Breast epithelium (tissue), 4 donors: ENCODE measurements at regions not wholly inside any gene's neighbourhood (a gene's known extent, or its start where the extent isn't known, plus 50 kb on each side); places are given as distances from the start of the nearest gene placed in this dataset.

Experiments
- DNase-seq, 2 donors: peaks; one replicate each; pipeline ENCODE4 v3.0.0-alpha.2; 2019; ENCODE audit warnings: low spot score in 2 of 2
- H3K27ac ChIP-seq, 2 donors: fragments of 200-600 bp; sonication (generic) in 1 of 2; one replicate each; pipeline ENCODE4 v1.5.1; 2016 to 2019; ENCODE audit warnings: mild to moderate bottlenecking in 1 of 2
- H3K27me3 ChIP-seq, 2 donors: fragments of 200-600 bp; sonication (generic) in 1 of 2; one replicate each; pipeline versions ENCODE4 v1.5.1 to v1.6.0; 2017 to 2019; ENCODE audit warnings: control low read depth in 1 of 2, mild to moderate bottlenecking in 1 of 2
- H3K36me3 ChIP-seq: fragments of 200-600 bp; one replicate; pipeline ENCODE4 v1.5.1; 2019
- H3K4me1 ChIP-seq, 2 donors: fragments of 200-600 bp; sonication (generic); one replicate each; pipeline ENCODE4 v1.5.1; 2016 to 2019; ENCODE audit warnings: control low read depth in 1 of 2
- H3K4me3 ChIP-seq, 3 donors: fragments of 200-600 bp; sonication (generic); 1 replicate in 2 of 3; 2 replicates in 1 of 3; pipeline ENCODE4 v1.5.1; 2016 to 2019; ENCODE audit warnings: mild to moderate bottlenecking in 3 of 3, moderate library complexity in 2 of 3
- H3K9me3 ChIP-seq, 2 donors: fragments of 200-600 bp; sonication (generic) in 1 of 2; one replicate each; pipeline ENCODE4 v1.5.1; 2016 to 2019; ENCODE audit warnings: control low read depth in 1 of 2
- POLR2A ChIP-seq: fragments of 450-650 bp; IDR thresholded peaks from one replicate; pipeline ENCODE4 v1.6.1; 2016; ENCODE audit warnings: antibody characterized with exemption, mild to moderate bottlenecking, moderate library complexity
- POLR2AphosphoS5 ChIP-seq, 3 donors: sonication (generic); formaldehyde crosslinking; IDR thresholded peaks; one replicate each; pipeline ENCODE4 v1.6.1; 2017; ENCODE audit warnings: antibody characterized with exemption in 3 of 3
- intact Hi-C: fragments of 100-400 bp; cut with DNase I; formaldehyde crosslinking; loops from one replicate; pipeline ENCODE4 v1.15.1; 2023; ENCODE audit warnings: low total_unique reads
- TF ChIP-seq, protein P1 (sequence below), 3 donors: fragments of 450-650 bp; IDR thresholded peaks; one replicate each; pipeline ENCODE4 v1.5.1; 2016 to 2017; ENCODE audit warnings: antibody characterized with exemption in 3 of 3, mild to moderate bottlenecking in 3 of 3, moderate library complexity in 3 of 3

DNA sequence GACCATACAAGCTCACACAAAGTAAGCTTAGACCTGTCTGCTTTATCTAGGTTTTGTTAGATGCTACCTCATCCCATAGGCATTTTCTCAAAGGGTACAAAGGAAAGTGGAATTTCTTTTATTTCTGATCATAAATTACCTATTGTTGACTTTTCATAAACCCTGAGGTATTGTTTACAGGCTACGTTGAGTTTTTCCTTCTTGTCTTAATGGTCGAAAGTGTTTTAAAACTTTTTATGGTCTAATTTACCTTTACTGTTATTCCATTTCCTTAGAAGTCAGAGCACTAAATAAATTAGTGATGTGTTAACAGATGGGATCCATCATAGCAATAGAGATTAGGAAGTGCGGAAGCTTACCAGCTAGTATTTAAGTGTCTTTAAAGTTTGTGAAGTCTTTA, 159.2 kb upstream of the GABRA2 start:
- no peak for DNase-seq
- no peaks in the 10 kb centered on the region for H3K4me1 ChIP-seq
- H3K4me3 ChIP-seq = no peak overlapping the region
- no peak overlapping the region for H3K27ac ChIP-seq
- TF ChIP-seq, protein P1, sequence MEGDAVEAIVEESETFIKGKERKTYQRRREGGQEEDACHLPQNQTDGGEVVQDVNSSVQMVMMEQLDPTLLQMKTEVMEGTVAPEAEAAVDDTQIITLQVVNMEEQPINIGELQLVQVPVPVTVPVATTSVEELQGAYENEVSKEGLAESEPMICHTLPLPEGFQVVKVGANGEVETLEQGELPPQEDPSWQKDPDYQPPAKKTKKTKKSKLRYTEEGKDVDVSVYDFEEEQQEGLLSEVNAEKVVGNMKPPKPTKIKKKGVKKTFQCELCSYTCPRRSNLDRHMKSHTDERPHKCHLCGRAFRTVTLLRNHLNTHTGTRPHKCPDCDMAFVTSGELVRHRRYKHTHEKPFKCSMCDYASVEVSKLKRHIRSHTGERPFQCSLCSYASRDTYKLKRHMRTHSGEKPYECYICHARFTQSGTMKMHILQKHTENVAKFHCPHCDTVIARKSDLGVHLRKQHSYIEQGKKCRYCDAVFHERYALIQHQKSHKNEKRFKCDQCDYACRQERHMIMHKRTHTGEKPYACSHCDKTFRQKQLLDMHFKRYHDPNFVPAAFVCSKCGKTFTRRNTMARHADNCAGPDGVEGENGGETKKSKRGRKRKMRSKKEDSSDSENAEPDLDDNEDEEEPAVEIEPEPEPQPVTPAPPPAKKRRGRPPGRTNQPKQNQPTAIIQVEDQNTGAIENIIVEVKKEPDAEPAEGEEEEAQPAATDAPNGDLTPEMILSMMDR (IDR thresholded peaks at IDR 0.05) = no peak
- TF ChIP-seq POLR2A (no peak), POLR2AphosphoS5 (IDR thresholded peaks at IDR 0.05) (no peak)
- no peaks in the 10 kb centered on the region for H3K27me3 ChIP-seq
- no peaks in the 10 kb centered on the region for H3K9me3 ChIP-seq
- H3K36me3 ChIP-seq = no peaks in the 10 kb centered on the region
- intact Hi-C loops = no loop called here

DNA sequence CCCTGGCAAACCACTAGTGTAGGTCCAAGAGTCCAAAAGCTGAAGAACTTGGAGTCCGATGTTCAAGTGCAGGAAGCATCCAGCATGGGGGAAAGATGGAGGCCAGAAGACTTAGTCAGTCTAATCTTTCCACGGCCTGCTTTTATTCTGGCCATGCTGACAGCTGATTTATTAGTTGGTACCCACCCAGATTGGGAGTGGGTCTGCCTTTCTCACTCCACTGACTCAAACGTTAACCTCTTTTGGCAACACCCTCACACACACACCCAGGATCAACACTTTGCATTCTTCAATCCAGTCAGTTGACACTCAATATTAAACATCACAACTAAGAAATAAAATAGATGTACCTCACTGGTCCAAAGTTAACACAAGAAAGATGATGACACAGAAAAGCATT, 134.8 kb upstream of the GABRA2 start:
- Histone ChIP-seq H3K36me3 (no peaks in the 10 kb centered on the region), H3K27me3 (no peaks in the 10 kb centered on the region), H3K9me3 (peaks cover 0 to 4% of the 10 kb centered on the region in 2 donors), H3K4me1 (no peaks in the 10 kb centered on the region), H3K4me3 (no peak overlapping the region), H3K27ac (no peak overlapping the region)
- no peak for DNase-seq
- TF ChIP-seq POLR2A = no peak
- TF ChIP-seq POLR2AphosphoS5 (IDR thresholded peaks at IDR 0.05) = no peak
- TF ChIP-seq, protein P1 (IDR thresholded peaks at IDR 0.05) = no peak
- intact Hi-C loops = no loop called here

DNA sequence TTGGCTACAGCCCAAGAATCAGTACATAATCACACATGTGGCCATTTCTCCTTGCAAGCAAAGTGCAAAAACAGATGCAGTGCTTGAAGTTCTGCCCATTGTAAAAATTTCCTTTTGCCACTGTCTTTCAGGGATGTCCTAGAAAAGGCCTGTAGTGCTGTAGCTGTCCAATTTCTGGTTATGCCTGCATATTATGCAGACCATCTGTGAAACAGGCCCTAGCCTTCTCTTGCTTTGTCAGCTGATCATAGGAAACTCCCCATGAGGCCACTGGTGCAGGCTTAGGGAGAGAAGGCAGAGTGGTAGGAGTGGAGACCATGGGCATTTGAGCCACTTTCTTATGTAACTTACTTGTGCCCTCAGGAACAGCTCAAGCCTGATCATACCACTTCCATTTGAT, 130.4 kb upstream of the GABRA2 start:
- Histone ChIP-seq H3K27ac (no peak overlapping the region), H3K9me3 (peaks cover 0 to 4% of the 10 kb centered on the region in 2 donors), H3K4me3 (no peak overlapping the region), H3K4me1 (no peaks in the 10 kb centered on the region), H3K27me3 (no peaks in the 10 kb centered on the region), H3K36me3 (no peaks in the 10 kb centered on the region)
- DNase-seq = no peak
- intact Hi-C loops = no loop called here
- TF ChIP-seq, protein P1 (IDR thresholded peaks at IDR 0.05) = no peak
- TF ChIP-seq POLR2AphosphoS5 (IDR thresholded peaks at IDR 0.05) (no peak), POLR2A (no peak)

DNA sequence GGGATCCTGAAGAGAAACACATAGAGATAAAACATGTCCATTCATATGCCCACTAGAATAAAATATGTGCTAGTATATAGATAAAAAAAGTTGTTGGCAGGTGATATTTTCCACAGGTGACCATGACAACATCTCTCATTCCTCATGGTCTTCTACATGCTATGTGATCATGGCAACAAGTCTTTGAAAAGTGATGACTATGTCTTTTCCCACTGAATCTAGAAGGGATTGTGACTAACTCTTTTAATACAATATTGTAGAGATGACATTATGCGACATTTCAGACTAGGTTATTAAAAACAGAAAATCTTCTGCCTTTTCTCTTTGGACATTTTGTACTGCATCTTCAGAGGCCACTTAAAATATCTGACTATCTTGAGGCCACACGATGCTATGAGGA, 126.0 kb upstream of the GABRA2 start:
- H3K4me1 ChIP-seq = no peaks in the 10 kb centered on the region
- DNase-seq = no peak
- intact Hi-C loops = no loop called here
- no peaks in the 10 kb centered on the region for H3K27me3 ChIP-seq
- no peaks in the 10 kb centered on the region for H3K9me3 ChIP-seq
- H3K36me3 ChIP-seq = no peaks in the 10 kb centered on the region
- TF ChIP-seq, protein P1 (IDR thresholded peaks at IDR 0.05) = no peak
- no peak for TF ChIP-seq POLR2A
- no peak for TF ChIP-seq POLR2AphosphoS5 (IDR thresholded peaks at IDR 0.05)
- H3K4me3 ChIP-seq = no peak overlapping the region
- H3K27ac ChIP-seq = no peak overlapping the region

DNA sequence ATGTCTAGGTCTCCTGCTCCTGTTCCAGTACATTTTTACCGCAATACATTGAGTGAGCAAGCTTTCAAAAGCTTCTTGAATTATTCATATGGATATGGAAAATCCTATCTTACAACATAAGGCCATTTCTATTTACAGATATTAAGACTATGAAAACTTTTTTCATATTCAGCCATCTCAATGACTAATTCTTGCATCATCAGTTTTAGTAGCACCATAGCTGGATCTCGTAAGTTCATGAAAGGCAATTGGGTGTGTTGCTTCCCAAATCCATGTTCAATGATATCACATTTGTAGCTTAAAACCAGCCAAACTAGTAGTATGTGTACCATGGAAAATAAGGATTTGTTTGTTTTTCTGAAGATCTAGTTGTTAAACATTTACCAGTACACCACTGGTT, 118.3 kb upstream of the GABRA2 start:
- intact Hi-C loops = no loop called here
- TF ChIP-seq, protein P1 (IDR thresholded peaks at IDR 0.05) = no peak
- TF ChIP-seq POLR2AphosphoS5 (IDR thresholded peaks at IDR 0.05) = no peak
- no peak for TF ChIP-seq POLR2A
- Histone ChIP-seq H3K4me1 (no peaks in the 10 kb centered on the region), H3K9me3 (no peaks in the 10 kb centered on the region), H3K4me3 (no peak overlapping the region), H3K36me3 (no peaks in the 10 kb centered on the region), H3K27me3 (no peaks in the 10 kb centered on the region), H3K27ac (no peak overlapping the region)
- no peak for DNase-seq
